GM10266 (cell line): ENCODE measurements at regions not wholly inside any gene's neighbourhood (a gene's known extent, or its start where the extent isn't known, plus 50 kb on each side); places are given as distances from the start of the nearest gene placed in this dataset.

Experiments used
- DNase-seq: peaks from one replicate; pipeline ENCODE4 v3.0.0; 2012; ENCODE audit errors: extremely low spot score
- CTCF ChIP-seq: IDR thresholded peaks from 2 replicates; pipeline ENCODE4 v1.5.1; 2012; ENCODE audit warnings: mild to moderate bottlenecking, low read depth; ENCODE audit not compliant: control insufficient read depth, insufficient read depth; ENCODE audit errors: missing control alignments

GRCh38 chr11:114864896-114865295, 186.6 kb downstream of the NXPE2 start:
- no peak for DNase-seq
- no peak for TF ChIP-seq CTCF

GRCh38 chr11:114876234-114876633, 197.9 kb downstream of the NXPE2 start:
- no peak for TF ChIP-seq CTCF
- no peak for DNase-seq

DNA sequence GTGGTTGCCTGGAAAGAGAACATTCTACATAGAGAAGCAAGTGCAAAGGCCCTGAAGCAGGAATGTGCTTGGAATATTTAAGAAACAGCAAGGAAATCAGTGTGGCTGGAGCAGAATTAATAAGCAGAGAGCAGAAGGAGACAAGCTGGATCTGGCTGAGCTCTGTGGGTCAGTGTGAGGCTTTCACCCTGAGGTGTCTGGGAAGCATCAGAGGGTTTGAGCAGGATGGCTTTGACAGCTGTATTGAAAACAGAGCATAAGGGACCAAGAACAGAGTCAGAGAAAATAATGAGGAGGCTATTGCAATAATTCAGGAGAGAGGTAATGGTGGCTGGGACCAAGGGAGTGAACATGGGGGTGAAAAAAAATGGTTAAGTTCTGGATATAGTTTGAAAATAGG, 199.6 kb downstream of the NXPE2 start:
- TF ChIP-seq CTCF: no peak
- DNase-seq: no peak

GRCh38 chr11:114880442-114880841, 202.1 kb downstream of the NXPE2 start:
- no peak for DNase-seq
- TF ChIP-seq CTCF: no peak

DNA sequence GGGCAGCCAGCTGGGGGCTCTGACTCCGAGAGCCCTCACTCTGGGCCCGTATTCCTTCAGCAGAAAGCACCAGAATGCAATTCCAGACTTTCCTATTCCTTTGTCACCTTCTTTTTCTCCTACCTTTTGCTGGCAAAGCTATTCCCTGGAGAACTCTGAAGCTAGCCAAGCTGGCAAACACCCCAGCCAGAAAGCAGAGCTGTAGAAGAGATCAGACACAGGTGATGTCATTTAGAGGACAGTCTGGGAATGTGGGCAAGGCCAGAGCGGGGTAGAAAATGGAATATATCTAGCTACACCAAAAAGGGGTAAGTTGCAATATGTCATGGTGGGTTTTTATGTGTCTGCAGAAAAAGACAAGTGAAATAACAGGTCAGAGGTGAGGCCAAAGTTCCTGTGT, 205.1 kb downstream of the NXPE2 start:
- no peak for TF ChIP-seq CTCF
- DNase-seq: no peak

GRCh38 chr11:114886644-114887265, 208.4 kb downstream of the NXPE2 start:
- DNase-seq: no peak
- TF ChIP-seq CTCF: no peak

GRCh38 chr11:114889594-114890011, 211.3 kb downstream of the NXPE2 start:
- TF ChIP-seq CTCF: no peak
- no peak for DNase-seq
